ENCODE measurements at regions not wholly inside any gene's neighbourhood (a gene's known extent, or its start where the extent isn't known, plus 50 kb on each side); places are given as distances from the start of the nearest gene placed in this dataset.
A peak's percentile ranks its signal among the peaks of the same experiment; 100 is the strongest.

- no peak overlapping the region for H3K14ac ChIP-seq (ENCODE audit: low read length in 2 of 2)
- no peak overlapping the region for H3K23ac ChIP-seq (ENCODE audit: low read length in 2 of 2)
- no peak overlapping the region for H3K9ac ChIP-seq (ENCODE audit: low read length)
- H3K36me3 ChIP-seq (ENCODE audit: control insufficient read depth in 1 of 2, insufficient read depth in 2 of 2, low read depth in 1 of 2, low read length in 2 of 2), result no peaks in the 10 kb centered on the region
- no peaks in the 10 kb centered on the region for H3K79me1 ChIP-seq (replicated peaks; ENCODE audit: low read length, poor library complexity, severe bottlenecking)
- H4K8ac ChIP-seq (ENCODE audit: low read length), result no peak overlapping the region
- no peak overlapping the region for H3K18ac ChIP-seq (ENCODE audit: low read depth in 1 of 2, low read length in 2 of 2)
- H2AK5ac ChIP-seq (ENCODE audit: low read length, severe bottlenecking), result no peak overlapping the region
- WGBS, result 60% methylated on average over 1 of the region's 2 CpGs
- H4K91ac ChIP-seq (ENCODE audit: low read length), result no peak overlapping the region
- H3K4ac ChIP-seq (ENCODE audit: low read depth in 1 of 2, low read length in 2 of 2), result no peak overlapping the region
- no peaks in the 10 kb centered on the region for H3K9me3 ChIP-seq (ENCODE audit: control insufficient read depth, low read length)
- no peak for DNase-seq
- no peak overlapping the region for H3K4me3 ChIP-seq (ENCODE audit: insufficient read depth in 1 of 2, low read depth in 1 of 2, low read length in 2 of 2)
- H3K27me3 ChIP-seq (ENCODE audit: control insufficient read depth in 1 of 2, insufficient read depth in 1 of 2, low read length in 2 of 2), result no peaks in the 10 kb centered on the region
- no peak overlapping the region for H2AFZ ChIP-seq (ENCODE audit: low read depth, low read length)
- no peak overlapping the region for H3K4me2 ChIP-seq (ENCODE audit: low read length, poor library complexity, severe bottlenecking)
- H3K27ac ChIP-seq (ENCODE audit: low read length, poor library complexity, severe bottlenecking), result no peak overlapping the region
- H2BK15ac ChIP-seq (ENCODE audit: low read depth, poor library complexity, severe bottlenecking), result no peak overlapping the region
- no peaks in the 10 kb centered on the region for H3K4me1 ChIP-seq (ENCODE audit: control insufficient read depth, insufficient read depth, low read depth, low read length)
- H2BK5ac ChIP-seq (ENCODE audit: low read depth, low read length, poor library complexity, severe bottlenecking), result no peak overlapping the region
- H2BK12ac ChIP-seq (ENCODE audit: low read length in 2 of 2), result no peak overlapping the region
- no peak overlapping the region for H2BK120ac ChIP-seq (ENCODE audit: low read depth, low read length)
These were observed 112.5 kb upstream of the TBX18 start for GRCh38 chr6:84876723-84877514.

GRCh38 chr6:84872996-84873723 lies 108.8 kb upstream of the TBX18 start:
- Histone ChIP-seq H2BK120ac (ENCODE audit: low read depth, low read length) (no peak overlapping the region), H3K4me2 (ENCODE audit: low read length, poor library complexity, severe bottlenecking) (no peak overlapping the region), H3K27me3 (ENCODE audit: control insufficient read depth in 1 of 2, insufficient read depth in 1 of 2, low read length in 2 of 2) (no peaks in the 10 kb centered on the region), H2BK12ac (ENCODE audit: low read length in 2 of 2) (no peak overlapping the region), H3K36me3 (ENCODE audit: control insufficient read depth in 1 of 2, insufficient read depth in 2 of 2, low read depth in 1 of 2, low read length in 2 of 2) (no peaks in the 10 kb centered on the region), H2BK5ac (ENCODE audit: low read depth, low read length, poor library complexity, severe bottlenecking) (no peak overlapping the region), H4K8ac (ENCODE audit: low read length) (no peak overlapping the region), H2AK5ac (ENCODE audit: low read length, severe bottlenecking) (no peak overlapping the region), H3K23ac (ENCODE audit: low read length in 2 of 2) (no peak overlapping the region), H3K27ac (ENCODE audit: low read length, poor library complexity, severe bottlenecking) (no peak overlapping the region), H3K4me3 (ENCODE audit: insufficient read depth in 1 of 2, low read depth in 1 of 2, low read length in 2 of 2) (no peak overlapping the region), H3K9me3 (ENCODE audit: control insufficient read depth, low read length) (no peaks in the 10 kb centered on the region), H2BK15ac (ENCODE audit: low read depth, poor library complexity, severe bottlenecking) (no peak overlapping the region), H3K4me1 (ENCODE audit: control insufficient read depth, insufficient read depth, low read depth, low read length) (no peaks in the 10 kb centered on the region), H3K18ac (ENCODE audit: low read depth in 1 of 2, low read length in 2 of 2) (no peak overlapping the region), H3K79me1 (replicated peaks; ENCODE audit: low read length, poor library complexity, severe bottlenecking) (no peaks in the 10 kb centered on the region), H3K4ac (ENCODE audit: low read depth in 1 of 2, low read length in 2 of 2) (no peak overlapping the region), H3K9ac (ENCODE audit: low read length) (no peak overlapping the region), H4K91ac (ENCODE audit: low read length) (no peak overlapping the region), H2AFZ (ENCODE audit: low read depth, low read length) (no peak overlapping the region), H3K14ac (ENCODE audit: low read length in 2 of 2) (no peak overlapping the region)
- 77% methylated on average over 3 of the region's 4 CpGs for WGBS
- no peak for DNase-seq

- no peaks in the 10 kb centered on the region for H3K9me3 ChIP-seq (ENCODE audit: control insufficient read depth, low read length)
- 78% methylated on average over 4 of the region's 4 CpGs for WGBS
These were observed 107.5 kb upstream of the TBX18 start for GRCh38 chr6:84871925-84872324.

GRCh38 chr6:84870672-84871071 lies 106.3 kb upstream of the TBX18 start:
- Histone ChIP-seq H3K9ac (ENCODE audit: low read length) (no peak overlapping the region), H3K36me3 (ENCODE audit: control insufficient read depth in 1 of 2, insufficient read depth in 2 of 2, low read depth in 1 of 2, low read length in 2 of 2) (no peaks in the 10 kb centered on the region), H2BK5ac (ENCODE audit: low read depth, low read length, poor library complexity, severe bottlenecking) (no peak overlapping the region), H3K14ac (ENCODE audit: low read length in 2 of 2) (no peak overlapping the region), H3K27ac (ENCODE audit: low read length, poor library complexity, severe bottlenecking) (no peak overlapping the region), H3K23ac (ENCODE audit: low read length in 2 of 2) (no peak overlapping the region), H4K8ac (ENCODE audit: low read length) (no peak overlapping the region), H3K18ac (ENCODE audit: low read depth in 1 of 2, low read length in 2 of 2) (no peak overlapping the region), H3K9me3 (ENCODE audit: control insufficient read depth, low read length) (no peaks in the 10 kb centered on the region), H4K91ac (ENCODE audit: low read length) (no peak overlapping the region), H2AFZ (ENCODE audit: low read depth, low read length) (no peak overlapping the region), H3K79me1 (replicated peaks; ENCODE audit: low read length, poor library complexity, severe bottlenecking) (no peaks in the 10 kb centered on the region), H2AK5ac (ENCODE audit: low read length, severe bottlenecking) (no peak overlapping the region), H3K4me3 (ENCODE audit: insufficient read depth in 1 of 2, low read depth in 1 of 2, low read length in 2 of 2) (no peak overlapping the region), H2BK120ac (ENCODE audit: low read depth, low read length) (no peak overlapping the region), H3K27me3 (ENCODE audit: control insufficient read depth in 1 of 2, insufficient read depth in 1 of 2, low read length in 2 of 2) (no peaks in the 10 kb centered on the region), H3K4ac (ENCODE audit: low read depth in 1 of 2, low read length in 2 of 2) (no peak overlapping the region), H3K4me1 (ENCODE audit: control insufficient read depth, insufficient read depth, low read depth, low read length) (no peaks in the 10 kb centered on the region), H2BK12ac (ENCODE audit: low read length in 2 of 2) (no peak overlapping the region), H3K4me2 (ENCODE audit: low read length, poor library complexity, severe bottlenecking) (no peak overlapping the region), H2BK15ac (ENCODE audit: low read depth, poor library complexity, severe bottlenecking) (no peak overlapping the region)
- no peak for DNase-seq
- 85% methylated on average over 2 of the region's 2 CpGs for WGBS

More at GRCh38 chr6:84871925-84872324, 107.5 kb upstream of the TBX18 start:
- Histone ChIP-seq H3K14ac (ENCODE audit: low read length in 2 of 2) (no peak overlapping the region), H2AK5ac (ENCODE audit: low read length, severe bottlenecking) (no peak overlapping the region), H3K27ac (ENCODE audit: low read length, poor library complexity, severe bottlenecking) (no peak overlapping the region), H2BK12ac (ENCODE audit: low read length in 2 of 2) (no peak overlapping the region), H3K9ac (ENCODE audit: low read length) (no peak overlapping the region), H2BK5ac (ENCODE audit: low read depth, low read length, poor library complexity, severe bottlenecking) (no peak overlapping the region), H3K4me3 (ENCODE audit: insufficient read depth in 1 of 2, low read depth in 1 of 2, low read length in 2 of 2) (no peak overlapping the region), H3K23ac (ENCODE audit: low read length in 2 of 2) (no peak overlapping the region), H3K18ac (ENCODE audit: low read depth in 1 of 2, low read length in 2 of 2) (no peak overlapping the region), H2AFZ (ENCODE audit: low read depth, low read length) (no peak overlapping the region), H3K4ac (ENCODE audit: low read depth in 1 of 2, low read length in 2 of 2) (no peak overlapping the region), H3K4me1 (ENCODE audit: control insufficient read depth, insufficient read depth, low read depth, low read length) (no peaks in the 10 kb centered on the region), H2BK15ac (ENCODE audit: low read depth, poor library complexity, severe bottlenecking) (no peak overlapping the region), H3K36me3 (ENCODE audit: control insufficient read depth in 1 of 2, insufficient read depth in 2 of 2, low read depth in 1 of 2, low read length in 2 of 2) (no peaks in the 10 kb centered on the region), H3K4me2 (ENCODE audit: low read length, poor library complexity, severe bottlenecking) (no peak overlapping the region), H2BK120ac (ENCODE audit: low read depth, low read length) (no peak overlapping the region), H3K79me1 (replicated peaks; ENCODE audit: low read length, poor library complexity, severe bottlenecking) (no peaks in the 10 kb centered on the region), H4K91ac (ENCODE audit: low read length) (no peak overlapping the region), H3K27me3 (ENCODE audit: control insufficient read depth in 1 of 2, insufficient read depth in 1 of 2, low read length in 2 of 2) (no peaks in the 10 kb centered on the region), H4K8ac (ENCODE audit: low read length) (peak overlapping the region; percentile 24)
- DNase-seq, result no peak

Data from mesenchymal stem cell (in vitro differentiated cells and primary cell).